Coronary artery (tissue), 2 donors: ENCODE measurements at regions not wholly inside any gene's neighbourhood (a gene's known extent, or its start where the extent isn't known, plus 50 kb on each side); places are given as distances from the start of the nearest gene placed in this dataset.

Source experiments
- DNase-seq: peaks from one replicate; pipeline ENCODE4 v3.0.0-alpha.2; 2017; ENCODE audit warnings: low spot score
- H3K27ac ChIP-seq, 2 donors: fragments of 200-600 bp; sonication (generic); one replicate each; pipeline ENCODE4 v1.5.1; 2016 to 2019
- H3K4me3 ChIP-seq: fragments of 200-600 bp; sonication (generic); 2 replicates; pipeline ENCODE4 v1.5.1; 2016; ENCODE audit warnings: mild to moderate bottlenecking, moderate library complexity
- TF ChIP-seq, protein P1 (sequence below): fragments of 200-600 bp; sonication (generic); IDR thresholded peaks from one replicate; pipeline ENCODE4 v1.5.1; 2019; ENCODE audit warnings: antibody characterized with exemption

DNA sequence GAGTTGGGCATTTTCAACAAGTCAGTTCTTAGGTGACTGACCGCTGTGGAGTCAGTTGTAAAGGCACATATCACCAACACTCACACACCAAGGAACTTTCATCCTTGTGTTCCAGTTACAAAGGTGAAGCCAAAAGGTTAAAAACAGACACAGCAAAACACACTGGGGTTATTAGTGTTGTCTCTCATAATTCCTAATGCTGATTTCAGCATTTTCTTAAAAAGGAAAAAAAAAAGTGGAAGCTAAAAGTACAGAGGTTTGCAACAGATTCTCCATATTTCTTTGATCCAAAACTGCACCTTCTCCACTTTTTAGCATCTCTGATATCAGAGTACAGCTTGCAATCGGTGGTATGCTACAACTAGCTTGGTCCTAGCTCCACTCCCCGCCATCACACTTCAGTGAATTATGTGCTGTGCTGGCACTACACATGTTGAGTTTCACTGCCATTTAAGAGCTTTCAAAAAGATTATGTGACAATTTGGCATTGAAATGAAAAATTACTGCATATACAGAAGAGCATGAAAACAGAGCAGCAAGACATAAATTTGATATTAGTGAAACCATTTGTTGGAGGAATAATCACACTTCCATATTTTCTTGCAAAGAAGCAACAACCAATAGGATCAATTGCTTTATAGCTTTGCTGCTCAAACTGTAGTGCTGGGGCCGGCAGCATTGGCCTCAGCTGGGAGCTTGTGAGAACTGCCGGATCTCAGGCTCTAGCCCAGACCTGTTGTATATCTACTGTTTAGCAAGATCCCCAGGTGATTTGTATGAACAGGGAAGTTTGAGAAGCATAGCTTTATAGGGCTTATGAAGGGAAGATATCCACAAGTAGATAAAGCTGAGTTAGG, 62.3 kb upstream of the DAPL1 start:
- Histone ChIP-seq H3K4me3 (no peak overlapping the region), H3K27ac (no peak overlapping the region)
- TF ChIP-seq, protein P1, sequence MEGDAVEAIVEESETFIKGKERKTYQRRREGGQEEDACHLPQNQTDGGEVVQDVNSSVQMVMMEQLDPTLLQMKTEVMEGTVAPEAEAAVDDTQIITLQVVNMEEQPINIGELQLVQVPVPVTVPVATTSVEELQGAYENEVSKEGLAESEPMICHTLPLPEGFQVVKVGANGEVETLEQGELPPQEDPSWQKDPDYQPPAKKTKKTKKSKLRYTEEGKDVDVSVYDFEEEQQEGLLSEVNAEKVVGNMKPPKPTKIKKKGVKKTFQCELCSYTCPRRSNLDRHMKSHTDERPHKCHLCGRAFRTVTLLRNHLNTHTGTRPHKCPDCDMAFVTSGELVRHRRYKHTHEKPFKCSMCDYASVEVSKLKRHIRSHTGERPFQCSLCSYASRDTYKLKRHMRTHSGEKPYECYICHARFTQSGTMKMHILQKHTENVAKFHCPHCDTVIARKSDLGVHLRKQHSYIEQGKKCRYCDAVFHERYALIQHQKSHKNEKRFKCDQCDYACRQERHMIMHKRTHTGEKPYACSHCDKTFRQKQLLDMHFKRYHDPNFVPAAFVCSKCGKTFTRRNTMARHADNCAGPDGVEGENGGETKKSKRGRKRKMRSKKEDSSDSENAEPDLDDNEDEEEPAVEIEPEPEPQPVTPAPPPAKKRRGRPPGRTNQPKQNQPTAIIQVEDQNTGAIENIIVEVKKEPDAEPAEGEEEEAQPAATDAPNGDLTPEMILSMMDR, result no peak
- no peak for DNase-seq

DNA sequence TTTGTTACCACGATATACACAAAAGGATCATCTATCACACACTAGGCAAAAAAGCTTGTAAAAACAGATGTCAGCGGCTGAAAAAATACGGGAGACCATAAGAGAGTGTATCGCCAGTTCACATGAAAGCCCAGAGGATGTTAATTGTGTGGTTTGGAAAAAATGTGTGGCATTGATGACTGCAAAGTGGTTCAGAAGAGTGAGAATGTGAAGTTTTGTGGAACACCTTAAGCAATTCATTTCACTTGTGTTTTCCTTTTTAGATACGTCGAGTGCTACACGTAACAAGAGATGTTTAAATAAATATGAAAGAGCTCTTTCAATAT, 61.7 kb upstream of the DAPL1 start:
- TF ChIP-seq, protein P1, result no peak
- no peak for DNase-seq
- Histone ChIP-seq H3K27ac (no peak overlapping the region), H3K4me3 (no peak overlapping the region)

DNA sequence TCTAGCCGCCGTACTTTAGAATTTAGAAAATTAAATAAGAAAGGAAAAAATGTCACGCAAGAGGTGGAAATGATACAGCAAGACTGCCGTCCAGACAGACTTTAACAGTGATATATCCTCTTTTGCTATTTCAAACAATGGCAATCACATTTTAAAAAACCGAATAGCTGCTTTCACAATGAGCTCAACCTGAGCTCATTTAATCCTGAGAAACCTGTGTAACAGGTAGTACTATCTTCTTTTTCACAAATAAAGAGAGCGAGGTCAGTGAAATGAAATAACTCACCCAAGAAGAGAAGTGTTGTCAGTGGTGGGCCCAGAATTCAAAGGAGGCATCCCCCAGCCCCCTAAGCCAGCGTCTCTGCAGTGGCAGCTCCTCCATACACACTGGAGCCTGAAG, 60.7 kb upstream of the DAPL1 start:
- no peak for DNase-seq
- Histone ChIP-seq H3K4me3 (no peak overlapping the region), H3K27ac (no peak overlapping the region)
- TF ChIP-seq, protein P1, result no peak

DNA sequence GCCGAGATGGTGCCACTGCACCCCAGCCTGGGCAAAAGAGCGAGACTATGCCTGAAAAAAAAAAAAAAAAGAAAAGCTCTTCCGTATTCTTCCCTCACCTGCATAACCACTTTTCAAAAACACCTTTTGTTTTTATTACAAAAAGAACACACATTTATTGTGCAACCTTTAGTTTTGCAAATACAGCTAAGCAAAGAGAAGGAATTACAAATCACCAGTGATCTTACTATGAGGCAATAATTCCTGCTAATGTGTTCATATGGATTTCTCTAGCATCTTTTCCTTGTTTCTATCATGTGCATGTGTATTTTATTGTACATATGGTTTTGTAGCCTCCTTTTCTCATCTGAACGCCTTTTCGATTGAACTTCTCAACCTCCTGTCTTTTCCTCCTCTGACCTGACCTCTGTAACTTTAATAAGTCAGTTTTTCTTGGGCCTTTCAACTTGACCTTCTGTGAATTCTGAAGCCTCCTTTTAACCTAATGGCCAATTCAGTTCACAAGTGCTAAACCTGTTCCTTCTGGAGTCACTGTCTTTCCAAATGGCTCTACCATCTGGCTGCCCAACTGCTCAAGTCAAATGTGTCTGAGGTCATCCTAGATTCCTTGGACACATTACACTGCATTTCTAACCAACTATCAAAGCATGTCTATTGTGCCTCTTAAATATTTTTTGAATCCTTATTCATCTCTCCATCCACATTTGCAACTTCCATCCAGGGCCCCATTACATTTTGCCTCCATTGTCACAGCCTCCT, 59.1 kb upstream of the DAPL1 start:
- TF ChIP-seq, protein P1, result no peak
- no peak for DNase-seq
- H3K4me3 ChIP-seq, result no peak overlapping the region
- H3K27ac ChIP-seq, result no peak overlapping the region

DNA sequence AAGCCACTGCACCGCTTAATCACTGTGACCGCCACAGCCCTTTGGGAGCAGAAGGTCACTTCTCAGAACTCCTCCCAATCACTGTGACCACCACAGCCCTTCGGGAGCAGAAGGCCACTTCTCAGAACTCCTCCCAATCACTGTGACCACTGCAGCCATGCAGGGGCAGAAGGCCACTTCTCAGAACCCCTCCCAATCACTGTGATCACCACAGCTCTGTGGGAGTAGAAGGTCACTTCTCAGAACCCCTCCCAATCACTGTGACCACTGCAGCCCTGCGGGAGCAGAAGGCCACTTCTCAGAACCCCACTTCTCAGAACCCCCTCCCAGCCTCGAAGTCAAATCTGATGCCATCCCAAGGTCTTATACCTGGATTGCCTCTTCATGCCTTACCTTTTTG, 56.8 kb upstream of the DAPL1 start:
- Histone ChIP-seq H3K4me3 (no peak overlapping the region), H3K27ac (no peak overlapping the region)
- TF ChIP-seq, protein P1, result no peak
- DNase-seq, result no peak

DNA sequence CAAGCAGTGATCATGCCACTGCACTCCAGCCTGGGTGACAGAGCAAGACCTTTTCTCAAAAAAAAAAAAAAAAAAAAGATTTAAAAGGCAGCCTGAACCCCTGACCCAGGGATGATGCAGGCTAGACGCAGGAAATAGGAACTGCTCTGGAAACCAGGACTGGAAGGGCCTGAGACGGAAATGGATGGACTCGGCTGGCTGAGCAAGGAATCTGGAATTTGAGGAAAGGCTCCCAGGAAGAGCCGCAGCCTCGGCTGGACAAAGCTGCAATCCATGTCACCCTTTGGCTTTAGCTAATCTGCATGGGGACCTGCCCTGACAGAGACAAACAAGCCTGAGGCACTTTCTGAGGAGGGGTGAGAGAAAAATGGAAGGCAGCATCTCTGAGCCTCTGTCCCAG, 55.0 kb upstream of the DAPL1 start:
- Histone ChIP-seq H3K4me3 (no peak overlapping the region), H3K27ac (no peak overlapping the region)
- TF ChIP-seq, protein P1, result no peak
- no peak for DNase-seq

DNA sequence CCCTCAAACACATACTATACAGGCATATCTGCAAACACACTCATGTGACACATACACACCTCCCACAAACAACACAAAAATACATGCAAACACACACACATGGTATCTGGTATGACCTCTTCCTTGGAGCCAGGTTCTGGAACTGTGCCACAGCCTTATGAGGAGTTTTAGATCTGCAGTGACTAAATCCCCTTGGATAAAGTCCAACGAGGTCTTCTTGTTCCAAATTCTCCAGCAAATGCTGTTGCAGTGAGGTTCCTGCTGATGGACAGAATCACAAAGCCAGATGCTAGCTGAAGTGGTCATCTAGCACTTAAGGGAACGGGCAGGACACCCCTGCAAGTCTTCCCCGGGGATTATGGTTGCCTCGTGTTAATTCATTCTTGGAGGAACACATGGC, 54.5 kb upstream of the DAPL1 start:
- DNase-seq, result no peak
- TF ChIP-seq, protein P1, result no peak
- no peak overlapping the region for H3K4me3 ChIP-seq
- H3K27ac ChIP-seq, result no peak overlapping the region
